GM12878 (cell line): ENCODE measurements at regions not wholly inside any gene's neighbourhood (a gene's known extent, or its start where the extent isn't known, plus 50 kb on each side); places are given as distances from the start of the nearest gene placed in this dataset.

Experiments used
- ATAC-seq: fragments of 200-7000 bp; cut with Tn5 transposase; 3 replicates; pipeline ENCODE4 v1.9.1; 2020; ENCODE audit warnings: mild to moderate bottlenecking, moderate library complexity
- BruUV-seq: library from RNA; stranded (reverse); fragments of 400-500 nt; replicated peaks from 2 replicates; lab custom pipeline; 2021; lab: Mats Ljungman, UMichigan
- CTCF ChIA-PET: fragments of 300-600 bp; sonication (Branson Sonifier 250); formaldehyde crosslinking; extraction: SDS; loops from one replicate; lab custom pipeline; 2021; ENCODE audit warnings: inconsistent platforms; lab: Yijun Ruan, JAX
- POLR2A ChIA-PET: fragments of 350-600 bp; formaldehyde crosslinking; extraction: SDS; loops from one replicate; lab custom pipeline; 2021; ENCODE audit warnings: inconsistent platforms; lab: Charles Lee
- RAD21 ChIA-PET: fragments of 300-600 bp; sonication (Branson Sonifier 250); formaldehyde crosslinking; loops from one replicate; lab custom pipeline; 2023; ENCODE audit warnings: antibody characterized with exemption; ENCODE audit not compliant: unreplicated experiment; lab: Charles Lee
- SMC1A ChIA-PET: fragments of 300-600 bp; sonication (Branson Sonifier 250); formaldehyde crosslinking; loops from one replicate; lab custom pipeline; 2023; ENCODE audit not compliant: unreplicated experiment, uncharacterized antibody; lab: Charles Lee
- DNase-seq: peaks from one replicate; pipeline ENCODE4 v3.0.0-alpha.2; 2011; ENCODE audit warnings: low read depth, low spot score
- FAIRE-seq: peaks from 3 replicates; lab custom pipeline; 2011; peaks lifted over from hg19 to GRCh38; lab: Jason Lieb, UNC
- H2AFZ ChIP-seq: 2 replicates; pipeline ENCODE4 v1.6.0; 2011; ENCODE audit warnings: low read depth, low read length, control low read depth; ENCODE audit not compliant: control insufficient read depth
- H3K27ac ChIP-seq: 2 replicates; pipeline ENCODE4 v1.5.1; 2011; ENCODE audit warnings: control low read depth; ENCODE audit not compliant: control insufficient read depth, insufficient read depth
- H3K27me3 ChIP-seq, 2 experiments: replicated peaks in 1 of 2; 2 replicates each; pipeline versions ENCODE4 v1.6.0 to v1.6.1; 2011; ENCODE audit warnings: low read length in 1 of 2; ENCODE audit not compliant: control insufficient read depth in 2 of 2, insufficient read depth in 2 of 2
- H3K36me3 ChIP-seq, 2 experiments: 2 replicates each; pipeline ENCODE4 v1.5.1; 2011; ENCODE audit warnings: low read length in 1 of 2; ENCODE audit not compliant: control insufficient read depth in 2 of 2, insufficient read depth in 2 of 2
- H3K4me1 ChIP-seq: 2 replicates; pipeline ENCODE4 v1.6.1; 2011; ENCODE audit warnings: mild to moderate bottlenecking, low read length, moderate library complexity, mixed read lengths; ENCODE audit not compliant: control insufficient read depth, insufficient read depth
- H3K4me2 ChIP-seq: 2 replicates; pipeline ENCODE4 v1.6.0; 2011; ENCODE audit warnings: control low read depth; ENCODE audit not compliant: control insufficient read depth, insufficient read depth
- H3K4me3 ChIP-seq: fragments of 200-600 bp; sonication (generic); 2 replicates; pipeline ENCODE4 v1.5.1; 2016
- H3K79me2 ChIP-seq: 2 replicates; pipeline ENCODE4 v1.6.0; 2011; ENCODE audit warnings: low read length; ENCODE audit not compliant: control insufficient read depth, insufficient read depth
- H3K9ac ChIP-seq: 2 replicates; pipeline ENCODE4 v1.8.0; 2011; ENCODE audit warnings: low read length, control low read depth, mixed read lengths; ENCODE audit not compliant: control insufficient read depth, insufficient read depth
- H3K9me3 ChIP-seq: replicated peaks from 3 replicates; pipeline ENCODE4 v1.5.1; 2011; ENCODE audit warnings: mild to moderate bottlenecking, low read length; ENCODE audit not compliant: control insufficient read depth, insufficient read depth
- H4K20me1 ChIP-seq: 2 replicates; pipeline ENCODE4 v1.6.0; 2011; ENCODE audit not compliant: control insufficient read depth, insufficient read depth
- EED ChIP-seq: sonication (generic); IDR thresholded peaks from 2 replicates; pipeline ENCODE4 v1.6.1; 2016; ENCODE audit warnings: antibody characterized with exemption, low read depth
- EZH2 ChIP-seq: IDR thresholded peaks from 2 replicates; pipeline ENCODE4 v1.6.1; 2012; ENCODE audit warnings: low read depth, mild to moderate bottlenecking, control low read depth, inconsistent platforms, low read length, borderline replicate concordance; ENCODE audit not compliant: control insufficient read depth
- NFIC ChIP-seq: IDR thresholded peaks from 2 replicates; pipeline ENCODE4 v1.6.1; 2012; ENCODE audit warnings: low read depth, mild to moderate bottlenecking, inconsistent platforms, low read length, moderate library complexity
- SMAD1 ChIP-seq: fragments of 450-650 bp; IDR thresholded peaks from 2 replicates; pipeline ENCODE4 v1.6.1; 2018; ENCODE audit warnings: mild to moderate bottlenecking, low read depth; ENCODE audit not compliant: partially characterized antibody
- ZBED1 ChIP-seq: IDR thresholded peaks from 2 replicates; pipeline ENCODE4 v1.6.1; 2016; ENCODE audit warnings: borderline replicate concordance
- WGBS: methylation state at CpG from one replicate; pipeline ENCODE4 v1.1.6; 2016; ENCODE audit warnings: low lambda C conversion rate; ENCODE audit not compliant: insufficient replicate concordance, insufficient coverage; ENCODE audit errors: missing lambda C conversion rate; 5-methylcytosine and 5-hydroxymethylcytosine counted together
- in situ Hi-C: fragments of 300-500 bp; cut with MboI; formaldehyde crosslinking; loops from 9 replicates; pipeline ENCODE4 v1.14.3; 2018; ENCODE audit warnings: mixed read lengths
- intact Hi-C: fragments of 100-400 bp; cut with micrococcal nuclease; formaldehyde crosslinking; loops from one replicate; pipeline ENCODE4 v1.14.2; 2022; ENCODE audit not compliant: unreplicated experiment

DNA sequence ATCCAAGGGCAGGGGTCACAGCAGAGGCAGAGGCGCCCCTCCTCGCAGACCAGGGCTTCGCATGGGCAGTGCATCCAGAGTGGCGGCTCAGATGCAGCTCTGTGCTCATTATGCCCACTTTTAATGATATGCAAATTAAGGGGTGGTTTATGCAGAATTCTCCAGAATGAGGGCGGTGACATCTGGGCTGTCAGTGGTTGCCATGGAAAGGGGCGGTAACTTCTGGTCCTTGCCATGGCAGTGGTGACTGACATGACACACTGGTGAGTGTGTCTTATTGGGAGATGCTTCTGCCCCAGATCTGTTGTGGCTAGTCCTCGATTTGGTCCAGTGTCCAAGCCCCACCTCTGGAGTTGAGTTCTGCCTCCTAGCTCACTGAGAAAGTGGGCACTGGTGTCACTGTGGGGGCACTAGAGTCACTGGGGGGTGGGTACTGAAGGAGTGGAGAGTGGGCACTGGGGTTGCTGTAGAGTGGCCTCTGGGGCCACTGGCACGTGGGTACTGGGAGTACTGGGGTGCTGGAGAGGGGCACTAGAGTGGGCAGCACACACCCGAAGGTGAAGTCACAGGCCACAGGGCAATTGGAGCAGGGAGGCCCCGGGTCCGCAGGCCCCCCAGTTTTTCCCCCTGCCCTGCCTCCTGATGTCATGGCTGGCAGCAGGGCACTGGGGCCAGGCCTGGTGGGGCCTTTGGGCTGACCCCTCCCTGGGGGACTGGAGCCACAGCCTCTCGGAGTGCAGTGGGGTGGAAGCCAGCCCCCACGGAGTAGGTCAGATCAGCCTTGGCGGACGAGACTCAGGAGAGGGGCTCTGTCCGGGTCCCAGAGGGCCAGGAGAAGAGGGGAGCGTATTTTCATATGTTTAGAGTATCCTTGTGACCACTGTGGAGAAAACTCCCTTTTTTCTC lies 98.6 kb upstream of the NKX1-1 start:
- Histone ChIP-seq H3K79me2 (no peaks in the 10 kb centered on the region), H3K36me3 (no peaks in the 10 kb centered on the region), H3K4me3 (no peak overlapping the region), H3K9ac (no peak overlapping the region), H3K4me1 (no peaks in the 10 kb centered on the region), H3K27me3 (no peaks in the 10 kb centered on the region; a peak in 1 of 4 replicates), H3K9me3 (no peaks in the 10 kb centered on the region), H3K27ac (no peak overlapping the region), H3K4me2 (no peak overlapping the region), H2AFZ (no peak overlapping the region), H4K20me1 (no peaks in the 10 kb centered on the region)
- BruUV-seq, result no TSS peak
- 49% methylated on average over 17 of the region's 17 CpGs for WGBS
- ATAC-seq (no peak), FAIRE-seq (no peak), DNase-seq (no peak)
- intact Hi-C loops, result no loop called here
- ChIA-PET POLR2A (no interaction called here), CTCF (no interaction called here), RAD21 (no interaction called here), SMC1A (no interaction called here)
- in situ Hi-C loops, result no loop called here
- no peak for TF ChIP-seq ZBED1
- TF ChIP-seq SMAD1, result no peak
- no peak for TF ChIP-seq EZH2
- no peak for TF ChIP-seq EED
- TF ChIP-seq NFIC, result no peak
